Panc1 (cell line): ENCODE measurements at regions not wholly inside any gene's neighbourhood (a gene's known extent, or its start where the extent isn't known, plus 50 kb on each side); places are given as distances from the start of the nearest gene placed in this dataset.
"Not testable (repeated sequence)": the region's sequence is repeated elsewhere in the genome, so short reads cannot be mapped to it uniquely, and the experiment has no call there.

Source experiments
- ATAC-seq: fragments of 200-7000 bp; cut with Tn5 transposase; 2 replicates; pipeline ENCODE4 v1.9.1; 2020; ENCODE audit warnings: mild to moderate bottlenecking, moderate library complexity
- BruUV-seq: library from RNA; stranded (reverse); fragments of 400-500 nt; replicated peaks from 2 replicates; lab custom pipeline; 2021; lab: Mats Ljungman, UMichigan
- CTCF ChIA-PET: fragments of 300-600 bp; sonication (Branson Sonifier 250); formaldehyde crosslinking; loops from one replicate; lab custom pipeline; 2022; ENCODE audit warnings: antibody characterized with exemption; lab: Charles Lee
- POLR2A ChIA-PET: fragments of 300-600 bp; sonication (Branson Sonifier 250); formaldehyde crosslinking; loops from one replicate; lab custom pipeline; 2022; ENCODE audit warnings: antibody characterized with exemption; lab: Charles Lee
- DNase-seq: peaks from one replicate; pipeline ENCODE4 v3.0.0-alpha.2; 2010; ENCODE audit warnings: low read depth, low spot score
- H3K27ac ChIP-seq: 2 replicates; pipeline ENCODE4 v1.5.1; 2011; ENCODE audit warnings: mild to moderate bottlenecking, low read length, inconsistent platforms
- H3K27me3 ChIP-seq: fragments of 200-500 bp; sonication (Bioruptor generic); 2 replicates; pipeline ENCODE4 v1.6.0; 2014; ENCODE audit warnings: low read length, inconsistent platforms; ENCODE audit not compliant: control insufficient read depth, insufficient read depth
- H3K36me3 ChIP-seq: fragments of 200-500 bp; sonication (Bioruptor generic); 2 replicates; pipeline ENCODE4 v1.5.1; 2014; ENCODE audit warnings: inconsistent platforms, mild to moderate bottlenecking, low read length, moderate library complexity; ENCODE audit not compliant: control insufficient read depth, insufficient read depth
- H3K4me1 ChIP-seq: 2 replicates; pipeline ENCODE4 v1.5.1; 2011; ENCODE audit warnings: inconsistent platforms, mild to moderate bottlenecking, low read length, moderate library complexity; ENCODE audit not compliant: control insufficient read depth, insufficient read depth
- H3K4me3 ChIP-seq, 2 experiments: 2 replicates each; pipeline ENCODE4 v1.5.1; 2011 to 2012; ENCODE audit warnings: low read depth in 2 of 2, low read length in 2 of 2, mild to moderate bottlenecking in 2 of 2, inconsistent platforms in 1 of 2, moderate library complexity in 1 of 2
- H3K9me3 ChIP-seq: fragments of 200-500 bp; sonication (Bioruptor generic); 2 replicates; pipeline ENCODE4 v1.5.1; 2014; ENCODE audit warnings: low read depth, mild to moderate bottlenecking, inconsistent platforms, low read length, moderate library complexity; ENCODE audit not compliant: control insufficient read depth, insufficient read depth
- CTCF ChIP-seq: fragments of 450-650 bp; IDR thresholded peaks from 2 replicates; pipeline ENCODE4 v1.5.1; 2017; ENCODE audit warnings: mild to moderate bottlenecking
- POLR2AphosphoS5 ChIP-seq: IDR thresholded peaks from 2 replicates; pipeline ENCODE4 v1.6.1; 2012; ENCODE audit warnings: mild to moderate bottlenecking, low read depth, low read length, moderate library complexity
- REST ChIP-seq, 2 experiments: IDR thresholded peaks; 2 replicates each; pipeline ENCODE4 v1.6.1; 2011 to 2012; ENCODE audit warnings: low read depth in 2 of 2, control low read depth in 1 of 2, low read length in 1 of 2, mild to moderate bottlenecking in 1 of 2, moderate library complexity in 1 of 2; ENCODE audit not compliant: insufficient read depth in 1 of 2
- SIN3A ChIP-seq: IDR thresholded peaks from 2 replicates; pipeline ENCODE4 v1.6.1; 2012; ENCODE audit warnings: low read depth, mild to moderate bottlenecking, low read length, moderate library complexity, borderline replicate concordance; ENCODE audit not compliant: insufficient read depth
- TCF7L2 ChIP-seq: IDR thresholded peaks from 2 replicates; pipeline ENCODE4 v1.6.1; 2011; ENCODE audit warnings: mild to moderate bottlenecking, low read depth, low read length, inconsistent platforms
- in situ Hi-C: cut with HindIII; loops from 2 replicates; pipeline ENCODE4 v1.10.0; 2016; ENCODE audit warnings: low sequenced_read_pairs, low pct_unique_long_range_greater_than_20kb
- intact Hi-C: fragments of 100-400 bp; cut with micrococcal nuclease; formaldehyde crosslinking; loops from one replicate; pipeline ENCODE4 v1.10.0; 2022; ENCODE audit not compliant: unreplicated experiment

GRCh38 chr20:51125105-51125504 is 102.2 kb upstream of the KCNG1 start:
- ATAC-seq (no peak), DNase-seq (no peak)
- no peaks in the 10 kb centered on the region for H3K9me3 ChIP-seq
- ChIA-PET POLR2A (no interaction called here), CTCF (no interaction called here)
- intact Hi-C loops (no loop called here), in situ Hi-C loops (no loop called here)
- H3K27ac ChIP-seq: no peak overlapping the region
- TF ChIP-seq REST (IDR thresholded peaks at IDR 0.05; ENCODE audit: insufficient read depth in 1 of 2, low read depth in 2 of 2, low read length in 1 of 2) (no peak), CTCF (no peak), POLR2AphosphoS5 (no peak), TCF7L2 (no peak), SIN3A (no peak)
- 0 out of 2 replicates have a peak, but pooled peaks cover 4% of the 10 kb centered on the region for H3K4me1 ChIP-seq
- H3K27me3 ChIP-seq: no peaks in the 10 kb centered on the region
- H3K36me3 ChIP-seq: no peaks in the 10 kb centered on the region
- H3K4me3 ChIP-seq: no peak overlapping the region
- BruUV-seq: no TSS peak

GRCh38 chr20:51123887-51124286 is 101.0 kb upstream of the KCNG1 start:
- H3K4me1 ChIP-seq: not testable (repeated sequence)

GRCh38 chr20:51122931-51123658 is 100.2 kb upstream of the KCNG1 start:
- CTCF ChIA-PET: no interaction called here
- H3K4me1 ChIP-seq: 0 out of 2 replicates have a peak, but pooled peaks cover 4% of the 10 kb centered on the region
- in situ Hi-C loops: no loop called here

More at GRCh38 chr20:51123887-51124286, 101.0 kb upstream of the KCNG1 start:
- CTCF ChIA-PET, H3K36me3 ChIP-seq, H3K4me3 ChIP-seq, POLR2A ChIA-PET, ATAC-seq, H3K27ac ChIP-seq, H3K27me3 ChIP-seq, intact Hi-C loops, BruUV-seq, in situ Hi-C loops, H3K9me3 ChIP-seq, DNase-seq: not testable (repeated sequence)

More at GRCh38 chr20:51122931-51123658, 100.2 kb upstream of the KCNG1 start:
- no peaks in the 10 kb centered on the region for H3K36me3 ChIP-seq
- no peaks in the 10 kb centered on the region for H3K9me3 ChIP-seq
- DNase-seq (no peak), ATAC-seq (no peak)
- H3K27ac ChIP-seq: no peak overlapping the region
- H3K27me3 ChIP-seq: no peaks in the 10 kb centered on the region
- POLR2A ChIA-PET: no interaction called here
- H3K4me3 ChIP-seq: no peak overlapping the region
- intact Hi-C loops: no loop called here
- no TSS peak for BruUV-seq
- TF ChIP-seq TCF7L2 (no peak), CTCF (no peak), REST (IDR thresholded peaks at IDR 0.05; ENCODE audit: insufficient read depth in 1 of 2, low read depth in 2 of 2, low read length in 1 of 2) (no peak), SIN3A (no peak), POLR2AphosphoS5 (no peak)
